ENCODE measurements at regions not wholly inside any gene's neighbourhood (a gene's known extent, or its start where the extent isn't known, plus 50 kb on each side); places are given as distances from the start of the nearest gene placed in this dataset.
A peak's percentile ranks its signal among the peaks of the same experiment; 100 is the strongest.

GRCh38 chr13:50677258-50677657 is 166.2 kb downstream of the DLEU7 start:
- CTCF ChIA-PET = no interaction called here
- Histone ChIP-seq H3K27ac (ENCODE audit: extremely low read depth, low read depth, low read length) (no peak overlapping the region), H3K4me1 (ENCODE audit: control insufficient read depth, insufficient read depth, low read length) (no peaks in the 10 kb centered on the region), H3K36me3 (ENCODE audit: control insufficient read depth in 2 of 2, insufficient read depth in 1 of 2, low read length in 2 of 2) (no peaks in the 10 kb centered on the region), H3K9me3 (ENCODE audit: control insufficient read depth, insufficient read depth, low read depth, low read length) (no peaks in the 10 kb centered on the region), H3K4me3 (ENCODE audit: low read depth, low read length) (no peak overlapping the region)
- POLR2A ChIA-PET = no interaction called here
- no peak for TF ChIP-seq ZBTB8A (tag by site-specific recombination; IDR thresholded peaks at IDR 0.05)

GRCh38 chr13:50677687-50678463 is 165.6 kb downstream of the DLEU7 start:
- H3K4me3 ChIP-seq (ENCODE audit: low read depth, low read length) = no peak overlapping the region
- POLR2A ChIA-PET = no interaction called here
- no peaks in the 10 kb centered on the region for H3K4me1 ChIP-seq (ENCODE audit: control insufficient read depth, insufficient read depth, low read length)
- CTCF ChIA-PET = interaction anchor here (0.5 to 0.6 kb wide), 2 partner anchors 36 to 58 kb away, joined by 3 read pairs; no protein-coding TSS in a partner anchor
- no peak for TF ChIP-seq ZXDB (tag by site-specific recombination; IDR thresholded peaks at IDR 0.05)
- TF ChIP-seq TRIM28 (IDR thresholded peaks at IDR 0.05; ENCODE audit: borderline replicate concordance, low read length) = no peak
- no peak for TF ChIP-seq ZNF621 (tag by site-specific recombination; IDR thresholded peaks at IDR 0.05)
- no peak for TF ChIP-seq KLF8 (tag by site-specific recombination; IDR thresholded peaks at IDR 0.05)
- TF ChIP-seq WT1 (tag by site-specific recombination; IDR thresholded peaks at IDR 0.05) = 0 out of 2 replicates have a peak, but pooled peaks have one; percentile 26
- no peak overlapping the region for H3K27ac ChIP-seq (ENCODE audit: extremely low read depth, low read depth, low read length)
- no peaks in the 10 kb centered on the region for H3K9me3 ChIP-seq (ENCODE audit: control insufficient read depth, insufficient read depth, low read depth, low read length)
- no peaks in the 10 kb centered on the region for H3K36me3 ChIP-seq (ENCODE audit: control insufficient read depth in 2 of 2, insufficient read depth in 1 of 2, low read length in 2 of 2)

DNA sequence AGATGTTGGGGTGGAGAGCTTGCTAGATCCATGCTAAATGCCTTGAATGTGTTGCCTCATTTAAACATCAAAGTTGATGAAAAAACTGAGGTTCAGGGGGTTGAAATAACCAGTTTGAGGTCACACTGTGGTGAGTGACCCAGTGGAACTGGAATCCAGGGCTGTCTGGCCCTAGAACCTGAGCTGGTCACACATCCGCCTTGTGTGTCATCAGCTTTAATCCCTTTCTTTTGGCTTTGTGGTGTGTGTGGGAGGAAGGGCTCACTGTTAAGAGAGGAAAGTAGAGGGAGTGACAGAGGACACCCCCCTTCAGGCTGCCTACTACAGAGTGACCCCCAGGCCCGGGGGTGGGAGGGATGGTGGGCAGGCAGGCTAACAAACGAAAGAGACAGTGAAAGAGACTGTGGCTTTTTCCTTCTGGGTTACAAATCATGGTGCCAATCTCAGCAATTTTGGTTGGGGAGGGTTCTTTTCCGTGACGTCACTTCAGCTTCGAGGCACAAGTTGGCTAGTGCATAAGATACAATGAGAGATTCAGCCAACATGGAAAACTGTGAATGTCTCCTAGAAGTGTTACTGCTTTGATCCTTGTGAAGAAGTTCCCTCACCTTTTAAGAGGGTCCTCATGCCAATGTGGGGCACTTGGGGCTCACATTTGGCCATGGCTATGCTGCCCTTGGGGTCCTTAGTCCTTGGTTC is 164.9 kb downstream of the DLEU7 start:
- no peaks in the 10 kb centered on the region for H3K36me3 ChIP-seq (ENCODE audit: control insufficient read depth in 2 of 2, insufficient read depth in 1 of 2, low read length in 2 of 2)
- CTCF ChIA-PET = interaction anchor here (0.6 kb wide), 1 partner anchor 35 kb away, joined by 3 read pairs; no protein-coding TSS in a partner anchor
- no peak overlapping the region for H3K4me3 ChIP-seq (ENCODE audit: low read depth, low read length)
- H3K9me3 ChIP-seq (ENCODE audit: control insufficient read depth, insufficient read depth, low read depth, low read length) = no peaks in the 10 kb centered on the region
- H3K27ac ChIP-seq (ENCODE audit: extremely low read depth, low read depth, low read length) = no peak overlapping the region
- H3K4me1 ChIP-seq (ENCODE audit: control insufficient read depth, insufficient read depth, low read length) = no peaks in the 10 kb centered on the region
- peak; percentile 93 for TF ChIP-seq ZFHX2 (tag by site-specific recombination; conservative IDR thresholded peaks at IDR 0.05)
- TF ChIP-seq EGR2 (tag by site-specific recombination; IDR thresholded peaks at IDR 0.05; ENCODE audit: low read depth) = peak; percentile 91
- no peak for TF ChIP-seq ZNF423 (tag by site-specific recombination; IDR thresholded peaks at IDR 0.05)
- POLR2A ChIA-PET = no interaction called here

- H3K27ac ChIP-seq (ENCODE audit: extremely low read depth, low read depth, low read length) = no peak overlapping the region
- H3K4me1 ChIP-seq (ENCODE audit: control insufficient read depth, insufficient read depth, low read length) = no peaks in the 10 kb centered on the region
- CTCF ChIA-PET = no interaction called here
- POLR2A ChIA-PET = no interaction called here
- TF ChIP-seq ZNF544 (tag by site-specific recombination; IDR thresholded peaks at IDR 0.05) = no peak
- no peak for TF ChIP-seq PRDM1 (tag by site-specific recombination; IDR thresholded peaks at IDR 0.05)
- TF ChIP-seq ZFP69B (tag by site-specific recombination; IDR thresholded peaks at IDR 0.05) = no peak
- no peak for TF ChIP-seq ZNF423 (tag by site-specific recombination; IDR thresholded peaks at IDR 0.05)
- TF ChIP-seq ELK4 (IDR thresholded peaks at IDR 0.05; ENCODE audit: borderline replicate concordance, low read depth, low read length) = no peak
- TF ChIP-seq HOXA7 (CRISPR knock-in tag; IDR thresholded peaks at IDR 0.05; ENCODE audit: borderline replicate concordance) = no peak
- no peak for TF ChIP-seq ZNF169 (tag by site-specific recombination; IDR thresholded peaks at IDR 0.05)
- TF ChIP-seq ZNF140 (tag by site-specific recombination; IDR thresholded peaks at IDR 0.05) = no peak
- TF ChIP-seq ZNF510 (tag by site-specific recombination; IDR thresholded peaks at IDR 0.05; ENCODE audit: insufficient replicate concordance) = no peak
- TF ChIP-seq BCL11A (tag by site-specific recombination; IDR thresholded peaks at IDR 0.05; ENCODE audit: low read depth) = no peak
- TF ChIP-seq ZBTB7A (tag by site-specific recombination; IDR thresholded peaks at IDR 0.05; ENCODE audit: low read depth) = no peak
- no peak for TF ChIP-seq ZNF707 (tag by site-specific recombination; IDR thresholded peaks at IDR 0.05)
- no peak for TF ChIP-seq ZNF133 (tag by site-specific recombination; IDR thresholded peaks at IDR 0.05)
- H3K4me3 ChIP-seq (ENCODE audit: low read depth, low read length) = no peak overlapping the region
- no peaks in the 10 kb centered on the region for H3K9me3 ChIP-seq (ENCODE audit: control insufficient read depth, insufficient read depth, low read depth, low read length)
- H3K36me3 ChIP-seq (ENCODE audit: control insufficient read depth in 2 of 2, insufficient read depth in 1 of 2, low read length in 2 of 2) = no peaks in the 10 kb centered on the region
These were observed 164.2 kb downstream of the DLEU7 start for GRCh38 chr13:50679321-50679720.

Measured in HEK293 (cell line).